ENCODE measurements at regions not wholly inside any gene's neighbourhood (a gene's known extent, or its start where the extent isn't known, plus 50 kb on each side); places are given as distances from the start of the nearest gene placed in this dataset.
"Not testable (repeated sequence)": the region's sequence is repeated elsewhere in the genome, so short reads cannot be mapped to it uniquely, and the experiment has no call there.

GRCh38 chrX:50967736-50968135 is 57.2 kb downstream of the BMP15 start:
- intact Hi-C loops (cut with micrococcal nuclease): no loop called here

GRCh38 chrX:50968871-50969635 is 58.5 kb downstream of the BMP15 start:
- intact Hi-C loops (cut with micrococcal nuclease): not testable (repeated sequence)

GRCh38 chrX:50971395-50971794 is 60.9 kb downstream of the BMP15 start:
- intact Hi-C loops (cut with micrococcal nuclease): no loop called here

GRCh38 chrX:50973199-50973598 is 62.7 kb downstream of the BMP15 start:
- intact Hi-C loops (cut with micrococcal nuclease): no loop called here

- intact Hi-C loops (cut with micrococcal nuclease): no loop called here
These were observed 68.6 kb downstream of the BMP15 start for GRCh38 chrX:50978920-50979682.

- intact Hi-C loops (cut with micrococcal nuclease): loop anchor here (10.0 kb wide), 1 partner anchor 1065 kb away; no protein-coding TSS in a partner anchor
These were observed 69.7 kb downstream of the BMP15 start for GRCh38 chrX:50980251-50980650.

- intact Hi-C loops (cut with micrococcal nuclease): loop anchor here (2.0 to 10.0 kb wide), 3 partner anchors 242 to 1074 kb away; no protein-coding TSS in a partner anchor
These were observed 78.1 kb downstream of the BMP15 start for GRCh38 chrX:50988649-50989048.

GRCh38 chrX:50996930-50997329 is 86.4 kb downstream of the BMP15 start:
- intact Hi-C loops (cut with micrococcal nuclease): no loop called here

GRCh38 chrX:51000384-51000783 is 89.8 kb downstream of the BMP15 start:
- intact Hi-C loops (cut with micrococcal nuclease): not testable (repeated sequence)

- intact Hi-C loops (cut with micrococcal nuclease): not testable (repeated sequence)
These were observed 91.4 kb downstream of the BMP15 start for GRCh38 chrX:51001733-51002632.

- intact Hi-C loops (cut with micrococcal nuclease): no loop called here
These were observed 95.5 kb downstream of the BMP15 start for GRCh38 chrX:51006064-51006463.

- intact Hi-C loops (cut with micrococcal nuclease): no loop called here
These were observed 113.7 kb downstream of the BMP15 start for GRCh38 chrX:51024106-51024696.

GRCh38 chrX:51026862-51027261 is 116.3 kb downstream of the BMP15 start:
- intact Hi-C loops (cut with micrococcal nuclease): no loop called here

- intact Hi-C loops (cut with micrococcal nuclease): no loop called here
These were observed 125.2 kb downstream of the BMP15 start for GRCh38 chrX:51035746-51036145.

GRCh38 chrX:51047950-51048349 is 137.4 kb downstream of the BMP15 start:
- intact Hi-C loops (cut with micrococcal nuclease): no loop called here

- intact Hi-C loops (cut with micrococcal nuclease): no loop called here
These were observed 143.2 kb downstream of the BMP15 start for GRCh38 chrX:51053741-51054140.

GRCh38 chrX:51098046-51098445 is 187.5 kb downstream of the BMP15 start:
- intact Hi-C loops (cut with micrococcal nuclease): no loop called here

- intact Hi-C loops (cut with micrococcal nuclease): not testable (repeated sequence)
These were observed 208.8 kb downstream of the BMP15 start for GRCh38 chrX:51119058-51119926.

- intact Hi-C loops (cut with micrococcal nuclease): not testable (repeated sequence)
These were observed 206.9 kb upstream of the NUDT10 start for GRCh38 chrX:51125743-51126142.

GRCh38 chrX:51144828-51145442 is 187.7 kb upstream of the NUDT10 start:
- intact Hi-C loops (cut with micrococcal nuclease): loop anchor here (1.0 to 2.0 kb wide), 2 partner anchors 275 to 316 kb away; no protein-coding TSS in a partner anchor
